ENCODE measurements at regions not wholly inside any gene's neighbourhood (a gene's known extent, or its start where the extent isn't known, plus 50 kb on each side); places are given as distances from the start of the nearest gene placed in this dataset.

DNA sequence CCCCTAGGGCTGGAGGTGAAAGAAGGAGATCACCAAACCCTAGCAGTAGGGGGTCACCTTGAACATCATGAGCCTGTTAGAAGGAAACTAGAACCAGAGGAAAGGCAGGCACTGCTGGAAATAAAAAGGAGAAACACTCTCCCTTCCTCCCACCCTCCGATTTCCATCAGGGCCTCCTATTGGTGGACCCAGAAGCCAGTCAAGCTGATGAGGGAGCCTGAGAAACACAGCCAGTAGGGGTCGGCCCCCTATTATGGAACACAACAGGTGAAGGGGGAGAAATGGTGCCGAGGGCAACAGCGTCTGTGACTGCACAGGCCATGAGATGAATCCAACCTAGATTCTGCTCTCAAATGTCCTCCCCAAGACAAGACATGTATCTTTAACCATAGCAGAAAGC, 156.1 kb upstream of the LRFN2 start:
- H3K4me1 ChIP-seq (ENCODE audit: control insufficient read depth in 2 of 2, insufficient read depth in 1 of 2, low read depth in 1 of 2, low read length in 2 of 2): peaks cover 0 to 2% of the 10 kb centered on the region in 2 donors
- no peaks in the 10 kb centered on the region for H3K79me1 ChIP-seq (ENCODE audit: low read depth, low read length)
- H3K14ac ChIP-seq (ENCODE audit: low read length): no peak overlapping the region
- no CpG with 5 or more reads among the region's 4 CpGs for WGBS, 2 donors (ENCODE audit: extremely low coverage in 2 of 2, insufficient read length in 2 of 2, insufficient replicate concordance in 1 of 2)
- H2AK5ac ChIP-seq (ENCODE audit: low read depth, low read length): no peak overlapping the region
- no peak overlapping the region for H3K23ac ChIP-seq (ENCODE audit: low read depth, low read length, poor library complexity)
- no peak for DNase-seq (ENCODE audit: low spot score)
- no peak overlapping the region for H2BK120ac ChIP-seq (ENCODE audit: low read depth, low read length)
- no peak overlapping the region for H3K4ac ChIP-seq (ENCODE audit: low read length)
- H3K9ac ChIP-seq (ENCODE audit: low read depth, low read length, poor library complexity): no peak overlapping the region
- no peak overlapping the region for H3K4me2 ChIP-seq (ENCODE audit: insufficient read depth, low read length, poor library complexity, severe bottlenecking)
- H3K18ac ChIP-seq (ENCODE audit: low read length): no peak overlapping the region
- no peak overlapping the region for H2BK5ac ChIP-seq (ENCODE audit: low read length)
- H2AFZ ChIP-seq (ENCODE audit: low read length): no peak overlapping the region
- H3K36me3 ChIP-seq (replicated peaks in 1 of 2; ENCODE audit: control insufficient read depth in 2 of 2, insufficient read depth in 2 of 2, low read length in 2 of 2): no peaks in the 10 kb centered on the region
- H3K9me3 ChIP-seq (replicated peaks in 1 of 2; ENCODE audit: control insufficient read depth in 2 of 2, insufficient read depth in 1 of 2, low read depth in 1 of 2, low read length in 2 of 2): no peaks in the 10 kb centered on the region
- no peak overlapping the region for H2BK15ac ChIP-seq (ENCODE audit: low read length)
- H3K27me3 ChIP-seq (ENCODE audit: control insufficient read depth in 3 of 3, insufficient read depth in 3 of 3, low read depth in 1 of 3, low read length in 3 of 3): no peaks in the 10 kb centered on the region
- no peak overlapping the region for H2BK12ac ChIP-seq (ENCODE audit: low read length)
- no peak overlapping the region for H3K4me3 ChIP-seq (ENCODE audit: low read length in 2 of 2)
- H4K91ac ChIP-seq (ENCODE audit: low read depth, low read length, poor library complexity): no peak overlapping the region
- H4K8ac ChIP-seq (ENCODE audit: low read depth, low read length): peak overlapping the region; percentile 33
- no peak overlapping the region for H3K27ac ChIP-seq (replicated peaks; ENCODE audit: low read length)

DNA sequence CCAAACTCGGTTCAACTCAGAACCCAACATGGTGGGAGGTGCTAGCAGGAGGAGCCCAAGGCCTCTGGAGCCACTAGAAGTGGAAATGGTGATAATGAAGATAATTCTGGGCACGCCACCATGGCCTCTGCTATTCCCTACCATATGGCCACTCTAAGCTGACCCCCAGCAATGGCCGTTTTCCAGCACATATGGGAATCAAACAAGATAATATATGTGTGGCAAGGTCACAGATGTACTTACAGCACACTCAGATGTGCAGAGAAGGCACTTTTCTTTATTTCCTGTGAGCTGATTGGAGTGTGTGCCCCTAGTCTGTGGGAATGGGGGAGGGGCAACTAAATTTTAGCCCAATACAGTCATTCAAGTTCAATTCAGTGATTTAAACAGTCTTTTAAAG, 153.4 kb upstream of the LRFN2 start:
- no peak overlapping the region for H3K4me2 ChIP-seq (ENCODE audit: insufficient read depth, low read length, poor library complexity, severe bottlenecking)
- H3K27ac ChIP-seq (replicated peaks; ENCODE audit: low read length): no peak overlapping the region
- no peaks in the 10 kb centered on the region for H3K79me1 ChIP-seq (ENCODE audit: low read depth, low read length)
- H3K4ac ChIP-seq (ENCODE audit: low read length): no peak overlapping the region
- H3K14ac ChIP-seq (ENCODE audit: low read length): no peak overlapping the region
- no peak overlapping the region for H2BK120ac ChIP-seq (ENCODE audit: low read depth, low read length)
- no peak overlapping the region for H2BK5ac ChIP-seq (ENCODE audit: low read length)
- H2AK5ac ChIP-seq (ENCODE audit: low read depth, low read length): no peak overlapping the region
- H4K8ac ChIP-seq (ENCODE audit: low read depth, low read length): no peak overlapping the region
- H2AFZ ChIP-seq (ENCODE audit: low read length): no peak overlapping the region
- H2BK15ac ChIP-seq (ENCODE audit: low read length): no peak overlapping the region
- no peaks in the 10 kb centered on the region for H3K36me3 ChIP-seq (replicated peaks in 1 of 2; ENCODE audit: control insufficient read depth in 2 of 2, insufficient read depth in 2 of 2, low read length in 2 of 2)
- H3K27me3 ChIP-seq (ENCODE audit: control insufficient read depth in 3 of 3, insufficient read depth in 3 of 3, low read depth in 1 of 3, low read length in 3 of 3): no peaks in the 10 kb centered on the region
- no peaks in the 10 kb centered on the region for H3K9me3 ChIP-seq (replicated peaks in 1 of 2; ENCODE audit: control insufficient read depth in 2 of 2, insufficient read depth in 1 of 2, low read depth in 1 of 2, low read length in 2 of 2)
- no peak overlapping the region for H3K18ac ChIP-seq (ENCODE audit: low read length)
- H2BK12ac ChIP-seq (ENCODE audit: low read length): no peak overlapping the region
- no peak overlapping the region for H3K4me3 ChIP-seq (ENCODE audit: low read length in 2 of 2)
- no peak overlapping the region for H4K91ac ChIP-seq (ENCODE audit: low read depth, low read length, poor library complexity)
- DNase-seq (ENCODE audit: low spot score): no peak
- no peak overlapping the region for H3K23ac ChIP-seq (ENCODE audit: low read depth, low read length, poor library complexity)
- H3K9ac ChIP-seq (ENCODE audit: low read depth, low read length, poor library complexity): no peak overlapping the region
- WGBS, 2 donors (ENCODE audit: extremely low coverage in 2 of 2, insufficient read length in 2 of 2, insufficient replicate concordance in 1 of 2): no CpG with 5 or more reads among the region's 3 CpGs
- H3K4me1 ChIP-seq (ENCODE audit: control insufficient read depth in 2 of 2, insufficient read depth in 1 of 2, low read depth in 1 of 2, low read length in 2 of 2): peaks cover 0 to 2% of the 10 kb centered on the region in 2 donors

DNA sequence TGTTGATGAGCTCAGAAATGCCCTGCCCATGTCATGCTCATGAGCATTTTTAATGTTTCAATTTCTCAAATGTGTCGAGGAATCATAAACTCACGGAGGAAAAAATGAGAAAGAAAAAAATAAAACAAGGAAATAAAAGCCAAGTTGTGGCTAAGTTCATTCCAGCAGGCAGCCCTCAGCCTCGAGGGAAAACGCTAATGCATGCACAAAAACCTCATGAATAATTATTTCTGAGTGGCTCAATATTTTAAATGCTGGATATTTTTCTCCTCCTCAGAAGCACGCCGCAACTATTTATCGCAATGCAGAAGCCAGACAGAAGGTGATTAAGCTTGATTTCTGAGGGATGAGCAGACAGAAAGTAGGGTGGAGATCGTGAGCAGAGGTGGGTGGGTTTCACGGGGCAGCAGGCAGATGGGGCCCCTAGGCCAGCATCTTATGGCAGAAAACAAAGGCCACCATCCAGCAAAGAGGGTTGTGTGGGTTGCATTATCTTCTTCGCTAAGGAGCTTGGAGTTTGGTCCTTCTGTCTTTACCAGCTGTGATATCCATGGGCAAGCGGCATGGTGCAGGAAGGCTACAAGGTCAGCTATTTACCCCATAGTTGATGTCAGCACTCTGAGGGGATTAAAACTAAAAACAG, 151.5 kb upstream of the LRFN2 start:
- Histone ChIP-seq H3K4me3 (ENCODE audit: low read length in 2 of 2) (no peak overlapping the region), H3K18ac (ENCODE audit: low read length) (no peak overlapping the region), H3K27me3 (ENCODE audit: control insufficient read depth in 3 of 3, insufficient read depth in 3 of 3, low read depth in 1 of 3, low read length in 3 of 3) (no peaks in the 10 kb centered on the region), H2AK5ac (ENCODE audit: low read depth, low read length) (no peak overlapping the region), H2BK120ac (ENCODE audit: low read depth, low read length) (no peak overlapping the region), H3K4me2 (ENCODE audit: insufficient read depth, low read length, poor library complexity, severe bottlenecking) (no peak overlapping the region), H4K8ac (ENCODE audit: low read depth, low read length) (no peak overlapping the region), H2BK12ac (ENCODE audit: low read length) (no peak overlapping the region), H3K23ac (ENCODE audit: low read depth, low read length, poor library complexity) (no peak overlapping the region), H3K36me3 (replicated peaks in 1 of 2; ENCODE audit: control insufficient read depth in 2 of 2, insufficient read depth in 2 of 2, low read length in 2 of 2) (no peaks in the 10 kb centered on the region), H4K91ac (ENCODE audit: low read depth, low read length, poor library complexity) (no peak overlapping the region), H2BK15ac (ENCODE audit: low read length) (no peak overlapping the region), H2AFZ (ENCODE audit: low read length) (no peak overlapping the region), H3K9me3 (replicated peaks in 1 of 2; ENCODE audit: control insufficient read depth in 2 of 2, insufficient read depth in 1 of 2, low read depth in 1 of 2, low read length in 2 of 2) (no peaks in the 10 kb centered on the region), H3K79me1 (ENCODE audit: low read depth, low read length) (no peaks in the 10 kb centered on the region), H3K14ac (ENCODE audit: low read length) (no peak overlapping the region), H3K4ac (ENCODE audit: low read length) (no peak overlapping the region), H2BK5ac (ENCODE audit: low read length) (no peak overlapping the region), H3K27ac (replicated peaks; ENCODE audit: low read length) (no peak overlapping the region), H3K9ac (ENCODE audit: low read depth, low read length, poor library complexity) (no peak overlapping the region), H3K4me1 (ENCODE audit: control insufficient read depth in 2 of 2, insufficient read depth in 1 of 2, low read depth in 1 of 2, low read length in 2 of 2) (no peaks in the 10 kb centered on the region)
- no peak for DNase-seq (ENCODE audit: low spot score)
- no CpG with 5 or more reads among the region's 11 CpGs for WGBS, 2 donors (ENCODE audit: extremely low coverage in 2 of 2, insufficient read length in 2 of 2, insufficient replicate concordance in 1 of 2)

DNA sequence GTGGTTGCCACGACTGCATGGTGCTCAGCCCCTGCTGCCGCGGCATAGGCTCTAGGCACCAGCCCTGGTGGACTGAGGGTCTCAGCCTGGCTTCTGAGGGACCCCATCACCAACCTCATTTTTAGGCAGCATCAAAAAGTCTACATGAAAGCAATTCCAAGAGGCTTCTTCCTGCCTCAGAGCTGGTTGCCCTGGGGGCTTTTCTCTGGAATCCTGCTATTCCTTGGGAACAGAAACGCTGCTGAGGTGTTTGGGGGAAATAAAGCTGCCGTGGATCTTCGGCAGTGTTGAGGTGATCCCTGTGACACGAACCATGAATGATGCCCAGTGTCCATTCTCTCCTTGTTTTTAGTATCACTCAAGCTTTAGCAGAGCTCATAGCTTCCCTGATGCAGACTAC, 148.4 kb upstream of the LRFN2 start:
- Histone ChIP-seq H4K91ac (ENCODE audit: low read depth, low read length, poor library complexity) (no peak overlapping the region), H2BK15ac (ENCODE audit: low read length) (no peak overlapping the region), H3K27ac (replicated peaks; ENCODE audit: low read length) (no peak overlapping the region), H4K8ac (ENCODE audit: low read depth, low read length) (no peak overlapping the region), H3K23ac (ENCODE audit: low read depth, low read length, poor library complexity) (no peak overlapping the region), H2BK12ac (ENCODE audit: low read length) (no peak overlapping the region), H2AK5ac (ENCODE audit: low read depth, low read length) (no peak overlapping the region), H3K79me1 (ENCODE audit: low read depth, low read length) (no peaks in the 10 kb centered on the region), H3K9ac (ENCODE audit: low read depth, low read length, poor library complexity) (no peak overlapping the region), H3K4me3 (ENCODE audit: low read length in 2 of 2) (no peak overlapping the region), H3K18ac (ENCODE audit: low read length) (no peak overlapping the region), H3K27me3 (ENCODE audit: control insufficient read depth in 3 of 3, insufficient read depth in 3 of 3, low read depth in 1 of 3, low read length in 3 of 3) (peaks cover 0 to 3% (median 0%) of the 10 kb centered on the region in 3 experiments), H2BK120ac (ENCODE audit: low read depth, low read length) (no peak overlapping the region), H3K4me2 (ENCODE audit: insufficient read depth, low read length, poor library complexity, severe bottlenecking) (no peak overlapping the region), H3K9me3 (replicated peaks in 1 of 2; ENCODE audit: control insufficient read depth in 2 of 2, insufficient read depth in 1 of 2, low read depth in 1 of 2, low read length in 2 of 2) (no peaks in the 10 kb centered on the region), H3K4ac (ENCODE audit: low read length) (no peak overlapping the region), H3K4me1 (ENCODE audit: control insufficient read depth in 2 of 2, insufficient read depth in 1 of 2, low read depth in 1 of 2, low read length in 2 of 2) (no peaks in the 10 kb centered on the region), H2BK5ac (ENCODE audit: low read length) (no peak overlapping the region), H2AFZ (ENCODE audit: low read length) (no peak overlapping the region), H3K36me3 (replicated peaks in 1 of 2; ENCODE audit: control insufficient read depth in 2 of 2, insufficient read depth in 2 of 2, low read length in 2 of 2) (no peaks in the 10 kb centered on the region), H3K14ac (ENCODE audit: low read length) (no peak overlapping the region)
- DNase-seq (ENCODE audit: low spot score): no peak
- WGBS, 2 donors (ENCODE audit: extremely low coverage in 2 of 2, insufficient read length in 2 of 2, insufficient replicate concordance in 1 of 2): no CpG with 5 or more reads among the region's 7 CpGs
